HCT116 (cell line): ENCODE measurements at regions not wholly inside any gene's neighbourhood (a gene's known extent, or its start where the extent isn't known, plus 50 kb on each side); places are given as distances from the start of the nearest gene placed in this dataset.

Source experiments
- ATAC-seq: fragments of 200-7000 bp; cut with Tn5 transposase; 2 replicates; pipeline ENCODE4 v1.9.1; 2020; ENCODE audit warnings: mild to moderate bottlenecking, moderate library complexity
- BruUV-seq: library from RNA; stranded (reverse); fragments of 400-500 nt; replicated peaks from 2 replicates; lab custom pipeline; 2021; lab: Mats Ljungman, UMichigan
- CTCF ChIA-PET: fragments of 300-600 bp; sonication (Branson Sonifier 250); formaldehyde crosslinking; loops from one replicate; lab custom pipeline; 2021; ENCODE audit warnings: antibody characterized with exemption; lab: Charles Lee
- POLR2A ChIA-PET: fragments of 300-600, 350-600 bp; sonication (Branson Sonifier 250); formaldehyde crosslinking; loops from one replicate; lab custom pipeline; 2021; ENCODE audit warnings: antibody characterized with exemption; lab: Charles Lee
- RAD21 ChIA-PET, 2 experiments: fragments of 300-600 bp; sonication (Branson Sonifier 250); formaldehyde crosslinking; loops; one replicate each; lab custom pipeline; 2023; ENCODE audit warnings: low total read pairs in 2 of 2; ENCODE audit not compliant: uncharacterized antibody in 2 of 2, unreplicated experiment in 2 of 2, low non-redundant PET in 1 of 2; lab: Charles Lee
- DNase-seq: peaks from one replicate; pipeline ENCODE4 v3.0.0-alpha.2; 2010; ENCODE audit warnings: low read depth, low spot score
- H2AFZ ChIP-seq: fragments of 200-600 bp; shearing (Covaris generic), sonication (generic); 2 replicates; pipeline ENCODE4 v1.6.1; 2017; ENCODE audit warnings: low read depth, mixed run types, mixed read lengths, antibody characterized with exemption, low read length; ENCODE audit not compliant: poor library complexity, severe bottlenecking
- H3K27ac ChIP-seq: 2 replicates; pipeline ENCODE4 v1.5.1; 2012; ENCODE audit warnings: low read depth, low read length
- H3K27me3 ChIP-seq: fragments of 200-600 bp; sonication (generic); 2 replicates; pipeline ENCODE4 v1.6.1; 2016; ENCODE audit warnings: mixed run types, low read length, mixed read lengths; ENCODE audit not compliant: insufficient read depth
- H3K36me3 ChIP-seq, 2 experiments: fragments of 200-500 bp in 1 of 2; fragments of 200-600 bp in 1 of 2; sonication (Bioruptor generic) in 1 of 2; sonication (generic) in 1 of 2; 2 replicates each; pipeline versions ENCODE4 v1.5.1 to v1.6.1; 2014 to 2016; ENCODE audit warnings: low read length in 2 of 2, inconsistent platforms in 1 of 2, mixed read lengths in 1 of 2, mixed run types in 1 of 2; ENCODE audit not compliant: insufficient read depth in 2 of 2, control insufficient read depth in 1 of 2
- H3K4me1 ChIP-seq, 2 experiments: fragments of 200-600 bp in 1 of 2; sonication (generic) in 1 of 2; 2 replicates each; pipeline versions ENCODE4 v1.5.1 to v1.6.1; 2012 to 2017; ENCODE audit warnings: low read length in 2 of 2, inconsistent platforms in 1 of 2, mild to moderate bottlenecking in 1 of 2, mixed read lengths in 1 of 2, mixed run types in 1 of 2, moderate library complexity in 1 of 2; ENCODE audit not compliant: insufficient read depth in 2 of 2, control insufficient read depth in 1 of 2
- H3K4me2 ChIP-seq: fragments of 200-600 bp; sonication (generic); 2 replicates; pipeline ENCODE4 v1.6.1; 2017; ENCODE audit warnings: mixed run types, low read length, mixed read lengths
- H3K4me3 ChIP-seq, 2 experiments: fragments of 200-600 bp in 1 of 2; sonication (generic) in 1 of 2; replicated peaks in 1 of 2; 2 replicates each; pipeline ENCODE4 v1.5.1; 2011 to 2016; ENCODE audit warnings: low read length in 2 of 2, control low read depth in 1 of 2, low read depth in 1 of 2, mild to moderate bottlenecking in 1 of 2, mixed read lengths in 1 of 2, mixed run types in 1 of 2
- H3K79me2 ChIP-seq: fragments of 200-600 bp; sonication (generic); 2 replicates; pipeline ENCODE4 v1.6.1; 2017; ENCODE audit warnings: mild to moderate bottlenecking, mixed run types, low read length, moderate library complexity, mixed read lengths; ENCODE audit not compliant: insufficient read depth
- H3K9ac ChIP-seq: fragments of 200-600 bp; sonication (generic); 2 replicates; pipeline ENCODE4 v1.6.1; 2016; ENCODE audit warnings: low read length, mixed read lengths
- H3K9me2 ChIP-seq: fragments of 200-600 bp; sonication (generic), shearing (Covaris generic); 2 replicates; pipeline ENCODE4 v1.6.1; 2017; ENCODE audit warnings: mixed run types, mild to moderate bottlenecking, moderate library complexity; ENCODE audit not compliant: insufficient read depth
- H3K9me3 ChIP-seq, 2 experiments: fragments of 200-500 bp in 1 of 2; fragments of 200-600 bp in 1 of 2; sonication (Bioruptor generic) in 1 of 2; sonication (generic) in 1 of 2; 2 replicates each; pipeline ENCODE4 v1.6.1; 2014 to 2017; ENCODE audit warnings: low read length in 2 of 2, mixed read lengths in 2 of 2, inconsistent platforms in 1 of 2, low read depth in 1 of 2, mild to moderate bottlenecking in 1 of 2, mixed run types in 1 of 2, moderate library complexity in 1 of 2; ENCODE audit not compliant: control insufficient read depth in 1 of 2, insufficient read depth in 1 of 2
- H4K20me1 ChIP-seq: fragments of 200-600 bp; sonication (generic), shearing (Covaris generic); 2 replicates; pipeline ENCODE4 v1.6.1; 2017; ENCODE audit warnings: mixed run types, mild to moderate bottlenecking, moderate library complexity; ENCODE audit not compliant: insufficient read depth
- EGR1 ChIP-seq: IDR thresholded peaks from 2 replicates; pipeline ENCODE4 v1.6.1; 2012; ENCODE audit warnings: low read depth
- ELF1 ChIP-seq: IDR thresholded peaks from 2 replicates; pipeline ENCODE4 v1.6.1; 2012; ENCODE audit warnings: low read depth, borderline replicate concordance
- EZH2 ChIP-seq: fragments of 200-600 bp; sonication (generic); IDR thresholded peaks from 2 replicates; pipeline ENCODE4 v1.6.1; 2017; ENCODE audit warnings: antibody characterized with exemption, mixed run types
- EZH2phosphoT487 ChIP-seq: fragments of 200-600 bp; IDR thresholded peaks from 2 replicates; pipeline ENCODE4 v1.6.1; 2018; ENCODE audit warnings: antibody characterized with exemption, borderline replicate concordance
- FOSL1 ChIP-seq: IDR thresholded peaks from 2 replicates; pipeline ENCODE4 v1.6.1; 2012; ENCODE audit warnings: low read depth
- JUND ChIP-seq: IDR thresholded peaks from 2 replicates; pipeline ENCODE4 v1.6.1; 2012
- SIN3A ChIP-seq: IDR thresholded peaks from 2 replicates; pipeline ENCODE4 v1.6.1; 2012; ENCODE audit warnings: low read depth
- SP1 ChIP-seq: IDR thresholded peaks from 2 replicates; pipeline ENCODE4 v1.6.1; 2012; ENCODE audit warnings: low read depth
- SRF ChIP-seq: IDR thresholded peaks from 2 replicates; pipeline ENCODE4 v1.6.1; 2012; ENCODE audit warnings: low read depth
- TCF7L2 ChIP-seq: IDR thresholded peaks from 2 replicates; pipeline ENCODE4 v1.7.0; 2011; ENCODE audit warnings: borderline replicate concordance, inconsistent platforms; ENCODE audit not compliant: insufficient read depth, insufficient read length; ENCODE audit errors: extremely low read depth
- ZFX ChIP-seq: fragments of 450-650 bp; IDR thresholded peaks from 2 replicates; pipeline ENCODE4 v1.6.1; 2017
- ZNF274 ChIP-seq: fragments of 200-500 bp; sonication (Bioruptor generic); IDR thresholded peaks from 2 replicates; pipeline ENCODE4 v1.6.1; 2014; ENCODE audit warnings: mild to moderate bottlenecking, low read depth, low read length, inconsistent platforms
- intact Hi-C: fragments of 100-400 bp; cut with micrococcal nuclease; formaldehyde crosslinking; loops from 2 replicates; pipeline ENCODE4 v1.10.0; 2022
- TF ChIP-seq, protein P1 (sequence below): IDR thresholded peaks from 2 replicates; pipeline ENCODE4 v1.6.1; 2012
- TF ChIP-seq, protein P2 (sequence below), 3 experiments: fragments of 200-600 bp in 1 of 3; sonication (generic) in 1 of 3; IDR thresholded peaks in 2 of 3; conservative IDR thresholded peaks in 1 of 3; 2 replicates each; pipeline ENCODE4 v1.5.1; 2012 to 2017; ENCODE audit warnings: low read depth in 2 of 3, low read length in 2 of 3, antibody characterized with exemption in 1 of 3, borderline replicate concordance in 1 of 3, control low read depth in 1 of 3, mild to moderate bottlenecking in 1 of 3, mixed read lengths in 1 of 3, mixed run types in 1 of 3, moderate library complexity in 1 of 3; ENCODE audit not compliant: insufficient read depth in 1 of 3
- TF ChIP-seq, protein P3 (sequence below): IDR thresholded peaks from 2 replicates; pipeline ENCODE4 v1.6.1; 2011; ENCODE audit warnings: mild to moderate bottlenecking, low read length, moderate library complexity; ENCODE audit not compliant: insufficient replicate concordance; ENCODE audit errors: extremely low read depth

DNA sequence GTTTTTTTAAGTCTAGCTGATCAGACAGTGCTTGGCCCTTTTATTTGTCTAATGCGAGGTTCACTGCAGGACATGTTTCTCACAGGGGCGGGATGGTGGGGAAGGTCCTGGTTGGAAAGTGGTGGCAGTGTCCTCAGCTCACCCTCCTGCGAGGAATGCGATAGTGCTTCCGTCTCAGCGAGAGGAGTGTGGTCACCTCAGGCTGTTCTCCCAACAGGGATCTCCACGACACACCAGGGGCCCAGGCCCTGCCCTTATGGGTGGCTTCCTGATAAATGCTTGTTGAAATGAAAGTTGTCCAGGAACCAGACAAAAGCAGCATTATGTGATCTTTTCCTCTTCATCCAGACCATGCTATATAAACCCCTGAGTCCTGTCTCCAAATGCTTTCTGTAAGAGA is 70.1 kb downstream of the BOLA3 start:
- H3K36me3 ChIP-seq, result peaks cover 0 to 8% of the 10 kb centered on the region in 2 experiments; a peak in 1 of 4 replicates
- no peak overlapping the region for H3K9ac ChIP-seq
- no peaks in the 10 kb centered on the region for H3K9me3 ChIP-seq
- DNase-seq (no peak), ATAC-seq (no peak)
- no peak overlapping the region for H3K27ac ChIP-seq
- H3K4me1 ChIP-seq, result no peaks in the 10 kb centered on the region
- intact Hi-C loops, result no loop called here
- POLR2A ChIA-PET, result no interaction called here
- peaks cover 18% of the 10 kb centered on the region; the same call in 1 of the 2 replicates for H3K79me2 ChIP-seq
- no peak overlapping the region for H2AFZ ChIP-seq
- TF ChIP-seq EZH2phosphoT487, result no peak
- no peak for TF ChIP-seq EZH2
- no peak for TF ChIP-seq SRF
- TF ChIP-seq JUND, result no peak
- TF ChIP-seq, protein P1, sequence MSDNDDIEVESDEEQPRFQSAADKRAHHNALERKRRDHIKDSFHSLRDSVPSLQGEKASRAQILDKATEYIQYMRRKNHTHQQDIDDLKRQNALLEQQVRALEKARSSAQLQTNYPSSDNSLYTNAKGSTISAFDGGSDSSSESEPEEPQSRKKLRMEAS, result no peak
- TF ChIP-seq, protein P2, sequence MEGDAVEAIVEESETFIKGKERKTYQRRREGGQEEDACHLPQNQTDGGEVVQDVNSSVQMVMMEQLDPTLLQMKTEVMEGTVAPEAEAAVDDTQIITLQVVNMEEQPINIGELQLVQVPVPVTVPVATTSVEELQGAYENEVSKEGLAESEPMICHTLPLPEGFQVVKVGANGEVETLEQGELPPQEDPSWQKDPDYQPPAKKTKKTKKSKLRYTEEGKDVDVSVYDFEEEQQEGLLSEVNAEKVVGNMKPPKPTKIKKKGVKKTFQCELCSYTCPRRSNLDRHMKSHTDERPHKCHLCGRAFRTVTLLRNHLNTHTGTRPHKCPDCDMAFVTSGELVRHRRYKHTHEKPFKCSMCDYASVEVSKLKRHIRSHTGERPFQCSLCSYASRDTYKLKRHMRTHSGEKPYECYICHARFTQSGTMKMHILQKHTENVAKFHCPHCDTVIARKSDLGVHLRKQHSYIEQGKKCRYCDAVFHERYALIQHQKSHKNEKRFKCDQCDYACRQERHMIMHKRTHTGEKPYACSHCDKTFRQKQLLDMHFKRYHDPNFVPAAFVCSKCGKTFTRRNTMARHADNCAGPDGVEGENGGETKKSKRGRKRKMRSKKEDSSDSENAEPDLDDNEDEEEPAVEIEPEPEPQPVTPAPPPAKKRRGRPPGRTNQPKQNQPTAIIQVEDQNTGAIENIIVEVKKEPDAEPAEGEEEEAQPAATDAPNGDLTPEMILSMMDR (IDR thresholded peaks at IDR 0.05 in 2 of 3, conservative IDR thresholded peaks at IDR 0.05 in 1 of 3; ENCODE audit: borderline replicate concordance in 1 of 3, insufficient read depth in 1 of 3, low read depth in 2 of 3, low read length in 2 of 3), result no peak
- no peak for TF ChIP-seq TCF7L2
- no peak for TF ChIP-seq EGR1
- no peak for TF ChIP-seq SP1
- no peak for TF ChIP-seq FOSL1
- no peak for TF ChIP-seq ZNF274
- TF ChIP-seq ELF1, result no peak
- no peak for TF ChIP-seq ZFX
- TF ChIP-seq, protein P3, sequence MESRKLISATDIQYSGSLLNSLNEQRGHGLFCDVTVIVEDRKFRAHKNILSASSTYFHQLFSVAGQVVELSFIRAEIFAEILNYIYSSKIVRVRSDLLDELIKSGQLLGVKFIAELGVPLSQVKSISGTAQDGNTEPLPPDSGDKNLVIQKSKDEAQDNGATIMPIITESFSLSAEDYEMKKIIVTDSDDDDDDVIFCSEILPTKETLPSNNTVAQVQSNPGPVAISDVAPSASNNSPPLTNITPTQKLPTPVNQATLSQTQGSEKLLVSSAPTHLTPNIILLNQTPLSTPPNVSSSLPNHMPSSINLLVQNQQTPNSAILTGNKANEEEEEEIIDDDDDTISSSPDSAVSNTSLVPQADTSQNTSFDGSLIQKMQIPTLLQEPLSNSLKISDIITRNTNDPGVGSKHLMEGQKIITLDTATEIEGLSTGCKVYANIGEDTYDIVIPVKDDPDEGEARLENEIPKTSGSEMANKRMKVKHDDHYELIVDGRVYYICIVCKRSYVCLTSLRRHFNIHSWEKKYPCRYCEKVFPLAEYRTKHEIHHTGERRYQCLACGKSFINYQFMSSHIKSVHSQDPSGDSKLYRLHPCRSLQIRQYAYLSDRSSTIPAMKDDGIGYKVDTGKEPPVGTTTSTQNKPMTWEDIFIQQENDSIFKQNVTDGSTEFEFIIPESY, result no peak
- TF ChIP-seq SIN3A, result no peak
- CTCF ChIA-PET, result no interaction called here
- no peaks in the 10 kb centered on the region for H3K27me3 ChIP-seq
- H4K20me1 ChIP-seq, result no peaks in the 10 kb centered on the region
- RAD21 ChIA-PET, result no interaction called here
- H3K4me2 ChIP-seq, result no peak overlapping the region
- no TSS peak for BruUV-seq
- H3K4me3 ChIP-seq, result no peak overlapping the region
- no peaks in the 10 kb centered on the region for H3K9me2 ChIP-seq
